Mucosa of rectum (tissue), 2 donors: ENCODE measurements at regions not wholly inside any gene's neighbourhood (a gene's known extent, or its start where the extent isn't known, plus 50 kb on each side); places are given as distances from the start of the nearest gene placed in this dataset.
A peak's percentile ranks its signal among the peaks of the same experiment; 100 is the strongest.

Experiments
- H3K27ac ChIP-seq, 2 donors: one replicate each; pipeline ENCODE4 v1.7.0; 2013; ENCODE audit warnings: inconsistent platforms in 2 of 2, low read depth in 2 of 2, low read length in 2 of 2
- H3K27me3 ChIP-seq, 2 donors: one replicate each; pipeline ENCODE4 v1.7.0; 2013; ENCODE audit warnings: low read length in 2 of 2; ENCODE audit not compliant: control insufficient read depth in 2 of 2, insufficient read depth in 2 of 2
- H3K36me3 ChIP-seq, 2 donors: one replicate each; pipeline ENCODE4 v1.7.0; 2013; ENCODE audit warnings: low read length in 2 of 2; ENCODE audit not compliant: control insufficient read depth in 2 of 2, insufficient read depth in 2 of 2
- H3K4me1 ChIP-seq, 2 donors: one replicate each; pipeline ENCODE4 v1.7.0; 2013; ENCODE audit warnings: low read length in 2 of 2, mild to moderate bottlenecking in 1 of 2; ENCODE audit not compliant: control insufficient read depth in 2 of 2, insufficient read depth in 2 of 2
- H3K4me3 ChIP-seq, 2 donors: one replicate each; pipeline ENCODE4 v1.7.0; 2013; ENCODE audit warnings: low read length in 2 of 2
- H3K9ac ChIP-seq, 2 donors: one replicate each; pipeline ENCODE4 v1.7.0; 2013; ENCODE audit warnings: low read length in 2 of 2, low read depth in 1 of 2, mild to moderate bottlenecking in 1 of 2
- H3K9me3 ChIP-seq, 2 donors: one replicate each; pipeline ENCODE4 v1.7.0; 2013; ENCODE audit warnings: low read length in 2 of 2; ENCODE audit not compliant: control insufficient read depth in 2 of 2
- donor health status: healthy.
- donor health status: Normal muscosa, but diverticular disease.

GRCh38 chr3:27575499-27575898 lies 91.3 kb upstream of the SLC4A7 start:
- H3K4me3 ChIP-seq, result no peak overlapping the region
- H3K27ac ChIP-seq, result no peak overlapping the region

GRCh38 chr3:27574438-27574795 lies 90.2 kb upstream of the SLC4A7 start:
- H3K9ac ChIP-seq, result no peak overlapping the region
- no peaks in the 10 kb centered on the region for H3K9me3 ChIP-seq
- H3K4me1 ChIP-seq, result no peaks in the 10 kb centered on the region
- no peaks in the 10 kb centered on the region for H3K27me3 ChIP-seq
- no peak overlapping the region for H3K27ac ChIP-seq
- H3K4me3 ChIP-seq, result no peak overlapping the region
- H3K36me3 ChIP-seq, result no peaks in the 10 kb centered on the region

More at GRCh38 chr3:27575499-27575898, 91.3 kb upstream of the SLC4A7 start:
- Histone ChIP-seq H3K36me3 (no peaks in the 10 kb centered on the region), H3K9ac (no peak overlapping the region), H3K9me3 (no peaks in the 10 kb centered on the region), H3K4me1 (no peaks in the 10 kb centered on the region), H3K27me3 (no peaks in the 10 kb centered on the region)

- Histone ChIP-seq H3K4me1 (no peaks in the 10 kb centered on the region), H3K27ac (no peak overlapping the region), H3K36me3 (no peaks in the 10 kb centered on the region), H3K9ac (no peak overlapping the region), H3K27me3 (no peaks in the 10 kb centered on the region), H3K9me3 (no peaks in the 10 kb centered on the region), H3K4me3 (no peak overlapping the region)
Measured at GRCh38 chr3:27573780-27574437, 89.7 kb upstream of the SLC4A7 start.

- Histone ChIP-seq H3K36me3 (no peaks in the 10 kb centered on the region), H3K4me1 (no peaks in the 10 kb centered on the region), H3K4me3 (no peak overlapping the region), H3K9me3 (no peaks in the 10 kb centered on the region), H3K27me3 (no peaks in the 10 kb centered on the region), H3K9ac (no peak overlapping the region), H3K27ac (no peak overlapping the region)
Measured at GRCh38 chr3:27573138-27573537, 89.0 kb upstream of the SLC4A7 start.

GRCh38 chr3:27571345-27571744 lies 87.2 kb upstream of the SLC4A7 start:
- peaks cover 0 to 2% of the 10 kb centered on the region in 2 donors for H3K4me1 ChIP-seq
- no peak overlapping the region for H3K27ac ChIP-seq
- no peak overlapping the region for H3K9ac ChIP-seq
- no peaks in the 10 kb centered on the region for H3K9me3 ChIP-seq
- H3K4me3 ChIP-seq, result no peak overlapping the region
- no peaks in the 10 kb centered on the region for H3K36me3 ChIP-seq
- H3K27me3 ChIP-seq, result no peaks in the 10 kb centered on the region

GRCh38 chr3:27570421-27571106 lies 86.4 kb upstream of the SLC4A7 start:
- Histone ChIP-seq H3K27me3 (no peaks in the 10 kb centered on the region), H3K9me3 (no peaks in the 10 kb centered on the region), H3K27ac (no peak overlapping the region), H3K36me3 (no peaks in the 10 kb centered on the region), H3K9ac (no peak overlapping the region), H3K4me1 (peaks cover 0 to 2% of the 10 kb centered on the region in 2 donors), H3K4me3 (no peak overlapping the region)

GRCh38 chr3:27568393-27568792 lies 84.2 kb upstream of the SLC4A7 start:
- Histone ChIP-seq H3K9me3 (no peaks in the 10 kb centered on the region), H3K36me3 (no peaks in the 10 kb centered on the region), H3K4me3 (no peak overlapping the region), H3K9ac (no peak overlapping the region), H3K27me3 (no peaks in the 10 kb centered on the region), H3K27ac (peak overlapping the region in 1 of 2 donors; percentile 28), H3K4me1 (peaks cover 0 to 2% of the 10 kb centered on the region in 2 donors)

- H3K4me1 ChIP-seq, result peaks cover 0 to 2% of the 10 kb centered on the region in 2 donors
Measured at GRCh38 chr3:27567251-27567650, 83.1 kb upstream of the SLC4A7 start.

GRCh38 chr3:27565201-27565852 lies 81.1 kb upstream of the SLC4A7 start:
- H3K9ac ChIP-seq, result no peak overlapping the region
- no peak overlapping the region for H3K27ac ChIP-seq
- no peaks in the 10 kb centered on the region for H3K27me3 ChIP-seq
- no peak overlapping the region for H3K4me3 ChIP-seq
- no peaks in the 10 kb centered on the region for H3K36me3 ChIP-seq
- peaks cover 0 to 2% of the 10 kb centered on the region in 2 donors for H3K4me1 ChIP-seq
- H3K9me3 ChIP-seq, result no peaks in the 10 kb centered on the region

More at GRCh38 chr3:27567251-27567650, 83.1 kb upstream of the SLC4A7 start:
- Histone ChIP-seq H3K27ac (no peak overlapping the region), H3K9me3 (no peaks in the 10 kb centered on the region), H3K9ac (no peak overlapping the region), H3K36me3 (no peaks in the 10 kb centered on the region), H3K4me3 (no peak overlapping the region), H3K27me3 (no peaks in the 10 kb centered on the region)

- no peak overlapping the region for H3K9ac ChIP-seq
- no peak overlapping the region for H3K27ac ChIP-seq
- no peak overlapping the region for H3K4me3 ChIP-seq
- no peaks in the 10 kb centered on the region for H3K9me3 ChIP-seq
- H3K27me3 ChIP-seq, result no peaks in the 10 kb centered on the region
- H3K36me3 ChIP-seq, result no peaks in the 10 kb centered on the region
- H3K4me1 ChIP-seq, result no peaks in the 10 kb centered on the region
Measured at GRCh38 chr3:27561576-27561975, 77.4 kb upstream of the SLC4A7 start.
